Astrocyte (in vitro differentiated cells and primary cell): ENCODE measurements at regions not wholly inside any gene's neighbourhood (a gene's known extent, or its start where the extent isn't known, plus 50 kb on each side); places are given as distances from the start of the nearest gene placed in this dataset.

Experiments used
- DNase-seq: peaks from one replicate; pipeline ENCODE4 v3.0.0-alpha.2; 2010; ENCODE audit warnings: low read depth
- FAIRE-seq: peaks from 2 replicates; lab custom pipeline; 2011; peaks lifted over from hg19 to GRCh38; lab: Jason Lieb, UNC
- H2AFZ ChIP-seq: 2 replicates; pipeline ENCODE4 v1.6.0; 2012; ENCODE audit warnings: low read depth, low read length, inconsistent platforms
- H3K27ac ChIP-seq: 2 replicates; pipeline ENCODE4 v1.5.1; 2011; ENCODE audit warnings: low read depth, low read length, inconsistent platforms
- H3K27me3 ChIP-seq: 2 replicates; pipeline ENCODE4 v1.6.0; 2011; ENCODE audit warnings: low read length, inconsistent platforms; ENCODE audit not compliant: insufficient read depth
- H3K36me3 ChIP-seq: 2 replicates; pipeline ENCODE4 v1.5.1; 2011; ENCODE audit warnings: low read length, inconsistent platforms; ENCODE audit not compliant: insufficient read depth
- H3K4me1 ChIP-seq: 2 replicates; pipeline ENCODE4 v1.5.1; 2011; ENCODE audit warnings: low read length, inconsistent platforms; ENCODE audit not compliant: insufficient read depth
- H3K4me2 ChIP-seq: 2 replicates; pipeline ENCODE4 v1.6.0; 2012; ENCODE audit warnings: low read length, inconsistent platforms
- H3K4me3 ChIP-seq: 2 replicates; pipeline ENCODE4 v1.5.1; 2011; ENCODE audit warnings: low read depth, mild to moderate bottlenecking, low read length, inconsistent platforms; ENCODE audit not compliant: insufficient read depth
- H3K79me2 ChIP-seq: 2 replicates; pipeline ENCODE4 v1.6.0; 2012; ENCODE audit warnings: mild to moderate bottlenecking, low read length, inconsistent platforms; ENCODE audit not compliant: insufficient read depth
- H3K9ac ChIP-seq: 2 replicates; pipeline ENCODE4 v1.6.0; 2012; ENCODE audit warnings: mild to moderate bottlenecking, low read length, inconsistent platforms
- H3K9me3 ChIP-seq: 2 replicates; pipeline ENCODE4 v1.5.1; 2012; ENCODE audit warnings: low read depth, mild to moderate bottlenecking, low read length, inconsistent platforms; ENCODE audit not compliant: insufficient read depth
- H4K20me1 ChIP-seq: 2 replicates; pipeline ENCODE4 v1.6.0; 2012; ENCODE audit warnings: low read length, inconsistent platforms; ENCODE audit not compliant: insufficient read depth
- H3K27ac Mint-ChIP-seq: one replicate; pipeline ENCODE4 v1.8.0; 2021; ENCODE audit warnings: mild to moderate bottlenecking, mixed read lengths; ENCODE audit not compliant: unreplicated experiment
- H3K27me3 Mint-ChIP-seq: one replicate; pipeline ENCODE4 v1.8.0; 2021; ENCODE audit warnings: low read depth, mixed read lengths; ENCODE audit not compliant: unreplicated experiment
- H3K36me3 Mint-ChIP-seq: one replicate; pipeline ENCODE4 v1.8.0; 2021; ENCODE audit warnings: low read depth, mixed read lengths; ENCODE audit not compliant: unreplicated experiment
- H3K4me1 Mint-ChIP-seq: one replicate; pipeline ENCODE4 v1.8.0; 2021; ENCODE audit warnings: low read depth, mixed read lengths; ENCODE audit not compliant: unreplicated experiment
- H3K4me3 Mint-ChIP-seq: one replicate; pipeline ENCODE4 v1.8.0; 2021; ENCODE audit warnings: mild to moderate bottlenecking, moderate library complexity, mixed read lengths; ENCODE audit not compliant: unreplicated experiment
- H3K9me3 Mint-ChIP-seq: one replicate; pipeline ENCODE4 v1.8.0; 2021; ENCODE audit warnings: mild to moderate bottlenecking, mixed read lengths; ENCODE audit not compliant: unreplicated experiment
- EZH2 ChIP-seq: IDR thresholded peaks from 2 replicates; pipeline ENCODE4 v1.6.1; 2012; ENCODE audit warnings: mild to moderate bottlenecking, low read length, inconsistent platforms; ENCODE audit not compliant: insufficient read depth
- TF ChIP-seq, protein P1 (sequence below): IDR thresholded peaks from 2 replicates; pipeline ENCODE4 v1.5.1; 2011; ENCODE audit warnings: low read depth, mild to moderate bottlenecking, inconsistent platforms, low read length, moderate library complexity; ENCODE audit not compliant: insufficient read depth

DNA sequence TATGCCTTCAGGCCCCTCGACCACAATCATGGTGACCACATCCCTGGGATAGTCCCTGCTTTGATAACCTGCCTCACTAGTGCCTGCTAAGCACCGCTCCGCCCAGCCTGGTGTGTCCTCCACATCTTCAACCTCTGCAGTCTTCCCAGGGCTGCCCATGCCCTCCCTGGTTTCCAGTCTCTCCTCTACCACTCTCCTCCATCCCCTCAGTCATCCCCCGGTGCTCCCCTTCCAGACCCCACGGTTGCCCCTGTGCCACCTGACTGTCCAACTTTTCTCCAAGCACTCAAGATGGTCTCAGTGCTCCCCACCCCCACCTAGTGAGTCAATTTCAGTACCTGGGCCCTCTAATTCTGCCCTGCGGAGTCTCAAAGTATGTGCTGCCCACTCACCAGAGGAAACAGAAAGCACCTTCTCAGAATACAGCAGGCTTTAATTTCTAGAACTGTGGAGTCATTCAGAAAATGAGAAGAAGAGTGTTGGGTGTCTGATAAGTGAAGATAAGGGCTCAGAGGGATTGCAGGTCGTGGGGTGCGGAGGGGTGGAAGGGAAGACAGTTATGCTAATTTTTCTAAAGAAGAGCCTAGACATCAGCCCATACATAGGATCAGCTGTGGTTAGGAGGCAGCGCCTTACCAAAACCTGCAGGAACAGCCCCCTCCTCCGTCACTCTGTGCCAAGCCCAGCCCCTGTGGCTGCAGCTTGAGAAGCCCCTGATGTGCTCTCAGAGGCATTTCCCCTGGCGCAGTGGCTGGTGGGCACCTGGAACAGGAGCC is 53.6 kb upstream of the CAB39 start:
- H3K27ac Mint-ChIP-seq, result no peak overlapping the region
- no peak overlapping the region for H3K4me3 ChIP-seq

DNA sequence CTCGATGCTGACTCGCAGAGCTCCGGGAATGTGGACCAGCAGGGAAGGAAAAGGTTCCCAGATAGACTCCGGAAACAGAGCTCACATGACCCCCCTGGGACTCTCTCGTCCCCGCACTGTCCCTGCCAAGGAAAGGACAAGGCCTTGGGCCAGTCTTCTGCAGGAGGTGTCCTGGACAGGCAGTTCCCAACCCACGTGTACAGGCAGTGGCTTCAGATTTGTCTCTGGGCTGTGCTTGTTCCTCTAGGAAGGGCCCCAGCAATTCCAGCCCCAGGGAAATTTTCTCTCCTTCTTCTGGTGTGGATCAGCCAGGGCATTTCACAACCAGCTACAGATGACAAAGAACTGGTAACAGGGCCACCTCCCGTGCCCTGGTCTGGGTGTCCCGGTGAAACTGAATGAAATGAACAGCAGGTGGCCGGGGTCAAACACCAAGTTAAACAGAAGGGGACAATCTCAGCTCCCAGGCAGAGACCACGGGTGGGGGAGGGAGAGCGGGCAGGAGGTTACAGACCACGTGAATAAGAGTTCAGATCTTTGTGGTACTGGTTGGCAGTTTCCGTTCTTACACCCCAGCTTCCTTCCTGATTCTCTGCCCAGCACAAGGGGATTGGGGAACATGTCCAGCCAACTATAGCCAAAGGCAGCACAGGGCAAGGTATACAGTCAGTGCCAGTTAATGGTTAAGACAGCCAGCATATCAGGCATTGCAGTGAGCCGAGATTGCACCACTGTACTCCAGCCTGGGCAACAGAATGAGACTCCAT is 52.2 kb upstream of the CAB39 start:
- peaks cover 2% of the 10 kb centered on the region for H3K27me3 Mint-ChIP-seq

More for the DNA sequence above, 53.6 kb upstream of the CAB39 start:
- peaks cover 6% of the 10 kb centered on the region for H3K4me1 Mint-ChIP-seq
- Histone ChIP-seq H3K9me3 (no peaks in the 10 kb centered on the region), H2AFZ (no peak overlapping the region), H4K20me1 (no peaks in the 10 kb centered on the region), H3K4me2 (no peak overlapping the region), H3K79me2 (no peaks in the 10 kb centered on the region), H3K9ac (no peak overlapping the region), H3K27me3 (no peaks in the 10 kb centered on the region), H3K36me3 (no peaks in the 10 kb centered on the region), H3K27ac (no peak overlapping the region), H3K4me1 (peaks cover 3% of the 10 kb centered on the region)
- TF ChIP-seq EZH2, result no peak
- TF ChIP-seq, protein P1, sequence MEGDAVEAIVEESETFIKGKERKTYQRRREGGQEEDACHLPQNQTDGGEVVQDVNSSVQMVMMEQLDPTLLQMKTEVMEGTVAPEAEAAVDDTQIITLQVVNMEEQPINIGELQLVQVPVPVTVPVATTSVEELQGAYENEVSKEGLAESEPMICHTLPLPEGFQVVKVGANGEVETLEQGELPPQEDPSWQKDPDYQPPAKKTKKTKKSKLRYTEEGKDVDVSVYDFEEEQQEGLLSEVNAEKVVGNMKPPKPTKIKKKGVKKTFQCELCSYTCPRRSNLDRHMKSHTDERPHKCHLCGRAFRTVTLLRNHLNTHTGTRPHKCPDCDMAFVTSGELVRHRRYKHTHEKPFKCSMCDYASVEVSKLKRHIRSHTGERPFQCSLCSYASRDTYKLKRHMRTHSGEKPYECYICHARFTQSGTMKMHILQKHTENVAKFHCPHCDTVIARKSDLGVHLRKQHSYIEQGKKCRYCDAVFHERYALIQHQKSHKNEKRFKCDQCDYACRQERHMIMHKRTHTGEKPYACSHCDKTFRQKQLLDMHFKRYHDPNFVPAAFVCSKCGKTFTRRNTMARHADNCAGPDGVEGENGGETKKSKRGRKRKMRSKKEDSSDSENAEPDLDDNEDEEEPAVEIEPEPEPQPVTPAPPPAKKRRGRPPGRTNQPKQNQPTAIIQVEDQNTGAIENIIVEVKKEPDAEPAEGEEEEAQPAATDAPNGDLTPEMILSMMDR, result no peak
- H3K4me3 Mint-ChIP-seq, result no peak overlapping the region
- H3K27me3 Mint-ChIP-seq, result peaks cover 2% of the 10 kb centered on the region
- FAIRE-seq (no peak), DNase-seq (no peak)
- peaks cover 2% of the 10 kb centered on the region for H3K9me3 Mint-ChIP-seq
- H3K36me3 Mint-ChIP-seq, result no peaks in the 10 kb centered on the region

More for the DNA sequence above, 52.2 kb upstream of the CAB39 start:
- Mint-ChIP-seq H3K4me1 (peaks cover 8% of the 10 kb centered on the region), H3K27ac (no peak overlapping the region), H3K36me3 (no peaks in the 10 kb centered on the region), H3K4me3 (no peak overlapping the region), H3K9me3 (peaks cover 2% of the 10 kb centered on the region)
- no peak overlapping the region for H2AFZ ChIP-seq
- no peaks in the 10 kb centered on the region for H3K9me3 ChIP-seq
- FAIRE-seq (no peak), DNase-seq (no peak)
- H3K27me3 ChIP-seq, result no peaks in the 10 kb centered on the region
- H3K4me1 ChIP-seq, result peaks cover 6% of the 10 kb centered on the region
- H3K4me2 ChIP-seq, result no peak overlapping the region
- H3K36me3 ChIP-seq, result no peaks in the 10 kb centered on the region
- no peak overlapping the region for H3K4me3 ChIP-seq
- TF ChIP-seq, protein P1, result no peak
- TF ChIP-seq EZH2, result no peak
- H4K20me1 ChIP-seq, result no peaks in the 10 kb centered on the region
- H3K9ac ChIP-seq, result no peak overlapping the region
- H3K79me2 ChIP-seq, result no peaks in the 10 kb centered on the region
- no peak overlapping the region for H3K27ac ChIP-seq
